Prostate gland (tissue), 2 donors: ENCODE measurements at regions not wholly inside any gene's neighbourhood (a gene's known extent, or its start where the extent isn't known, plus 50 kb on each side); places are given as distances from the start of the nearest gene placed in this dataset.

Experiments used
- CTCF ChIP-seq, 4 experiments: fragments of 200-600 bp in 2 of 4; fragments of 450-650 bp in 2 of 4; sonication (generic) in 2 of 4; IDR thresholded peaks; 1 replicate in 3 of 4; 2 replicates in 1 of 4; pipeline ENCODE4 v1.5.1; 2016 to 2019; ENCODE audit warnings: antibody characterized with exemption in 4 of 4, mild to moderate bottlenecking in 2 of 4, moderate library complexity in 2 of 4
- POLR2A ChIP-seq: fragments of 450-650 bp; IDR thresholded peaks from one replicate; pipeline ENCODE4 v1.6.1; 2016; ENCODE audit warnings: antibody characterized with exemption, mild to moderate bottlenecking

DNA sequence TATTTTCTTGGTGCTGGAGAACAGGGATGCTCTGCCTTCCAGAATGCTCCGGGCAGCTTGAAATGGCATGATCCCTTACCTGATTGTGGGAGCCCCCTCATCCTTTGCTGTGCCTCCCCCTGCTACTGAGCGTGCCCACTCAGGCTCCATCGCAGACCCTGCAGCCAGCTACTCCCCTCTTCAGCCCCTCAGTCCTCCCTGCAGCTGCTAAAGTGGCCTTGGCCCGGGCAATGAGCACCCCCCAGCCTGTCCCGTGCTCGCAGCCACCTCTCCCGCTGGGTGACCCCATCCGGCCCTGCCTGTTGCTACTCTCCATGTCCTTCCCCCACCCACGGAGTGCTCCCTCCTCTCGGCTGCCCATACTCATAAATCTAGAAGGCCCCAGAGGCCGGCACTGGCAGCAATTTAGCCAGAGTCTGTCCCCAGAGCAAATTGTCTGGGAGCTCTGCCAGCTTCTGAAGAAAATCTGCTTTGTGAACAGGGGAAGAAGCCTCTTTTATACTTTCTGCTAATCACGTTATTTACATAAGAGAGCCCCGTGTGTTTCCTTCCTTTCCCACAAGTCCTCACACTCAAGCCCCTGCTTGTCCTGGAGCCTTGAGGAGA lies 143.7 kb upstream of the FRMD6 start:
- TF ChIP-seq CTCF (IDR thresholded peaks at IDR 0.05) (no peak), POLR2A (no peak)
